GM18520 (cell line): ENCODE measurements at regions not wholly inside any gene's neighbourhood (a gene's known extent, or its start where the extent isn't known, plus 50 kb on each side); places are given as distances from the start of the nearest gene placed in this dataset.
"Not testable (repeated sequence)": the region's sequence is repeated elsewhere in the genome, so short reads cannot be mapped to it uniquely, and the experiment has no call there.

ENCODE experiments used
- ATAC-seq: cut with Tn5 transposase; IDR thresholded peaks from one replicate; pipeline ENCODE4 v1.9.1; 2021; ENCODE audit not compliant: unreplicated experiment

GRCh38 chr2:90209009-90209408, 1517.5 kb downstream of the RPIA start:
- ATAC-seq = no peak

GRCh38 chr2:90209806-90210205, 1518.3 kb downstream of the RPIA start:
- no peak for ATAC-seq

GRCh38 chr2:90215880-90216279, 1524.4 kb downstream of the RPIA start:
- ATAC-seq = not testable (repeated sequence)

- ATAC-seq = not testable (repeated sequence)
Measured at GRCh38 chr2:90216801-90217200, 1525.3 kb downstream of the RPIA start.

GRCh38 chr2:90218534-90218933, 1527.1 kb downstream of the RPIA start:
- not testable (repeated sequence) for ATAC-seq

- not testable (repeated sequence) for ATAC-seq
Measured at GRCh38 chr2:90220623-90221299, 1529.3 kb downstream of the RPIA start.

GRCh38 chr2:90221300-90221651, 1529.8 kb downstream of the RPIA start:
- no peak for ATAC-seq

- ATAC-seq = not testable (repeated sequence)
Measured at GRCh38 chr2:90224767-90225166, 1533.3 kb downstream of the RPIA start.

GRCh38 chr2:90226465-90227072, 1535.1 kb downstream of the RPIA start:
- ATAC-seq = not testable (repeated sequence)

- not testable (repeated sequence) for ATAC-seq
Measured at GRCh38 chr2:90231199-90231598, 1539.7 kb downstream of the RPIA start.

- ATAC-seq = not testable (repeated sequence)
Measured at GRCh38 chr2:90235452-90235851, 1544.0 kb downstream of the RPIA start.

- not testable (repeated sequence) for ATAC-seq
Measured at GRCh38 chr2:90237923-90238361, 1546.5 kb downstream of the RPIA start.

GRCh38 chr2:90238505-90239230, 1547.2 kb downstream of the RPIA start:
- ATAC-seq = not testable (repeated sequence)

- ATAC-seq = not testable (repeated sequence)
Measured at GRCh38 chr2:90239769-90240168, 1548.3 kb downstream of the RPIA start.

GRCh38 chr2:90244902-90245765, 1553.7 kb downstream of the RPIA start:
- ATAC-seq = not testable (repeated sequence)

- ATAC-seq = not testable (repeated sequence)
Measured at GRCh38 chr2:90248400-90248799, 1556.9 kb downstream of the RPIA start.

- not testable (repeated sequence) for ATAC-seq
Measured at GRCh38 chr2:90250350-90250749, 1558.9 kb downstream of the RPIA start.

- not testable (repeated sequence) for ATAC-seq
Measured at GRCh38 chr2:90251576-90251975, 1560.1 kb downstream of the RPIA start.

GRCh38 chr2:90253306-90253705, 1561.8 kb downstream of the RPIA start:
- not testable (repeated sequence) for ATAC-seq

- ATAC-seq = not testable (repeated sequence)
Measured at GRCh38 chr2:90266888-90267287, 1575.4 kb downstream of the RPIA start.

GRCh38 chr2:90287751-90288150, 1596.3 kb downstream of the RPIA start:
- ATAC-seq = not testable (repeated sequence)
